Panc1 (cell line): ENCODE measurements at regions not wholly inside any gene's neighbourhood (a gene's known extent, or its start where the extent isn't known, plus 50 kb on each side); places are given as distances from the start of the nearest gene placed in this dataset.

ENCODE experiments used
- ATAC-seq: fragments of 200-7000 bp; cut with Tn5 transposase; 2 replicates; pipeline ENCODE4 v1.9.1; 2020; ENCODE audit warnings: mild to moderate bottlenecking, moderate library complexity
- BruUV-seq: library from RNA; stranded (reverse); fragments of 400-500 nt; replicated peaks from 2 replicates; lab custom pipeline; 2021; lab: Mats Ljungman, UMichigan
- CTCF ChIA-PET: fragments of 300-600 bp; sonication (Branson Sonifier 250); formaldehyde crosslinking; loops from one replicate; lab custom pipeline; 2022; ENCODE audit warnings: antibody characterized with exemption; lab: Charles Lee
- POLR2A ChIA-PET: fragments of 300-600 bp; sonication (Branson Sonifier 250); formaldehyde crosslinking; loops from one replicate; lab custom pipeline; 2022; ENCODE audit warnings: antibody characterized with exemption; lab: Charles Lee
- DNase-seq: peaks from one replicate; pipeline ENCODE4 v3.0.0-alpha.2; 2010; ENCODE audit warnings: low read depth, low spot score
- H3K27ac ChIP-seq: 2 replicates; pipeline ENCODE4 v1.5.1; 2011; ENCODE audit warnings: mild to moderate bottlenecking, low read length, inconsistent platforms
- H3K27me3 ChIP-seq: fragments of 200-500 bp; sonication (Bioruptor generic); 2 replicates; pipeline ENCODE4 v1.6.0; 2014; ENCODE audit warnings: low read length, inconsistent platforms; ENCODE audit not compliant: control insufficient read depth, insufficient read depth
- H3K36me3 ChIP-seq: fragments of 200-500 bp; sonication (Bioruptor generic); 2 replicates; pipeline ENCODE4 v1.5.1; 2014; ENCODE audit warnings: inconsistent platforms, mild to moderate bottlenecking, low read length, moderate library complexity; ENCODE audit not compliant: control insufficient read depth, insufficient read depth
- H3K4me1 ChIP-seq: 2 replicates; pipeline ENCODE4 v1.5.1; 2011; ENCODE audit warnings: inconsistent platforms, mild to moderate bottlenecking, low read length, moderate library complexity; ENCODE audit not compliant: control insufficient read depth, insufficient read depth
- H3K4me3 ChIP-seq, 2 experiments: 2 replicates each; pipeline ENCODE4 v1.5.1; 2011 to 2012; ENCODE audit warnings: low read depth in 2 of 2, low read length in 2 of 2, mild to moderate bottlenecking in 2 of 2, inconsistent platforms in 1 of 2, moderate library complexity in 1 of 2
- H3K9me3 ChIP-seq: fragments of 200-500 bp; sonication (Bioruptor generic); 2 replicates; pipeline ENCODE4 v1.5.1; 2014; ENCODE audit warnings: low read depth, mild to moderate bottlenecking, inconsistent platforms, low read length, moderate library complexity; ENCODE audit not compliant: control insufficient read depth, insufficient read depth
- CTCF ChIP-seq: fragments of 450-650 bp; IDR thresholded peaks from 2 replicates; pipeline ENCODE4 v1.5.1; 2017; ENCODE audit warnings: mild to moderate bottlenecking
- POLR2AphosphoS5 ChIP-seq: IDR thresholded peaks from 2 replicates; pipeline ENCODE4 v1.6.1; 2012; ENCODE audit warnings: mild to moderate bottlenecking, low read depth, low read length, moderate library complexity
- SIN3A ChIP-seq: IDR thresholded peaks from 2 replicates; pipeline ENCODE4 v1.6.1; 2012; ENCODE audit warnings: low read depth, mild to moderate bottlenecking, low read length, moderate library complexity, borderline replicate concordance; ENCODE audit not compliant: insufficient read depth
- TCF7L2 ChIP-seq: IDR thresholded peaks from 2 replicates; pipeline ENCODE4 v1.6.1; 2011; ENCODE audit warnings: mild to moderate bottlenecking, low read depth, low read length, inconsistent platforms
- in situ Hi-C: cut with HindIII; loops from 2 replicates; pipeline ENCODE4 v1.10.0; 2016; ENCODE audit warnings: low sequenced_read_pairs, low pct_unique_long_range_greater_than_20kb
- intact Hi-C: fragments of 100-400 bp; cut with micrococcal nuclease; formaldehyde crosslinking; loops from one replicate; pipeline ENCODE4 v1.10.0; 2022; ENCODE audit not compliant: unreplicated experiment
- TF ChIP-seq, protein P1 (sequence below), 2 experiments: IDR thresholded peaks; 2 replicates each; pipeline ENCODE4 v1.6.1; 2011 to 2012; ENCODE audit warnings: low read depth in 2 of 2, control low read depth in 1 of 2, low read length in 1 of 2, mild to moderate bottlenecking in 1 of 2, moderate library complexity in 1 of 2; ENCODE audit not compliant: insufficient read depth in 1 of 2

DNA sequence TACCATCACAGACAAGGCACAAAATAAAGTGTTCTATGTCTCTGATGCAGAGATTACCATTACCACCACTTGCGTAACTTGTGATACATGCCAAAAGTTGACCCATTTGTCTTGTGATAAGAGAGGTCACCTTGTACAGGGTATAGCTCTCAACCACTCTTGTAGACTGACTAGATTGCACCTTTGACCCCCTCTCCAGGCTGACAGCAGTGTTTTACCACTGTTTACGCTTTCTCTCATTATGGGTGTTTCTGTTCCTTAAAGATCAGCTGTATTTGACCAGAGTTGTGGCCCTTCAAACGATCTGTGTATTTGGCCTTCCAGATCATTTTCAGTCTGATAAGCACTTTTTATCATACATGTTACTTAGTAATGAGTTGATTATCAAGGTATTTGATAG is 215.7 kb upstream of the HNMT start:
- Histone ChIP-seq H3K4me3 (no peak overlapping the region), H3K36me3 (no peaks in the 10 kb centered on the region; the same call in 1 of the 2 replicates), H3K27ac (no peak overlapping the region), H3K27me3 (no peaks in the 10 kb centered on the region), H3K4me1 (no peaks in the 10 kb centered on the region), H3K9me3 (no peaks in the 10 kb centered on the region)
- ATAC-seq (no peak), DNase-seq (no peak)
- intact Hi-C loops = no loop called here
- ChIA-PET POLR2A (no interaction called here), CTCF (no interaction called here)
- TF ChIP-seq POLR2AphosphoS5 (no peak), TCF7L2 (no peak)
- in situ Hi-C loops = no loop called here
- BruUV-seq = no TSS peak

- Histone ChIP-seq H3K36me3 (no peaks in the 10 kb centered on the region), H3K27ac (no peak overlapping the region), H3K4me3 (no peak overlapping the region), H3K9me3 (no peaks in the 10 kb centered on the region), H3K27me3 (no peaks in the 10 kb centered on the region), H3K4me1 (no peaks in the 10 kb centered on the region)
- CTCF ChIA-PET = no interaction called here
- POLR2A ChIA-PET = no interaction called here
- intact Hi-C loops (no loop called here), in situ Hi-C loops (no loop called here)
- BruUV-seq = no TSS peak
- TF ChIP-seq, protein P1, sequence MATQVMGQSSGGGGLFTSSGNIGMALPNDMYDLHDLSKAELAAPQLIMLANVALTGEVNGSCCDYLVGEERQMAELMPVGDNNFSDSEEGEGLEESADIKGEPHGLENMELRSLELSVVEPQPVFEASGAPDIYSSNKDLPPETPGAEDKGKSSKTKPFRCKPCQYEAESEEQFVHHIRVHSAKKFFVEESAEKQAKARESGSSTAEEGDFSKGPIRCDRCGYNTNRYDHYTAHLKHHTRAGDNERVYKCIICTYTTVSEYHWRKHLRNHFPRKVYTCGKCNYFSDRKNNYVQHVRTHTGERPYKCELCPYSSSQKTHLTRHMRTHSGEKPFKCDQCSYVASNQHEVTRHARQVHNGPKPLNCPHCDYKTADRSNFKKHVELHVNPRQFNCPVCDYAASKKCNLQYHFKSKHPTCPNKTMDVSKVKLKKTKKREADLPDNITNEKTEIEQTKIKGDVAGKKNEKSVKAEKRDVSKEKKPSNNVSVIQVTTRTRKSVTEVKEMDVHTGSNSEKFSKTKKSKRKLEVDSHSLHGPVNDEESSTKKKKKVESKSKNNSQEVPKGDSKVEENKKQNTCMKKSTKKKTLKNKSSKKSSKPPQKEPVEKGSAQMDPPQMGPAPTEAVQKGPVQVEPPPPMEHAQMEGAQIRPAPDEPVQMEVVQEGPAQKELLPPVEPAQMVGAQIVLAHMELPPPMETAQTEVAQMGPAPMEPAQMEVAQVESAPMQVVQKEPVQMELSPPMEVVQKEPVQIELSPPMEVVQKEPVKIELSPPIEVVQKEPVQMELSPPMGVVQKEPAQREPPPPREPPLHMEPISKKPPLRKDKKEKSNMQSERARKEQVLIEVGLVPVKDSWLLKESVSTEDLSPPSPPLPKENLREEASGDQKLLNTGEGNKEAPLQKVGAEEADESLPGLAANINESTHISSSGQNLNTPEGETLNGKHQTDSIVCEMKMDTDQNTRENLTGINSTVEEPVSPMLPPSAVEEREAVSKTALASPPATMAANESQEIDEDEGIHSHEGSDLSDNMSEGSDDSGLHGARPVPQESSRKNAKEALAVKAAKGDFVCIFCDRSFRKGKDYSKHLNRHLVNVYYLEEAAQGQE (IDR thresholded peaks at IDR 0.05; ENCODE audit: insufficient read depth in 1 of 2, low read depth in 2 of 2, low read length in 1 of 2) = no peak
- TF ChIP-seq POLR2AphosphoS5 (no peak), SIN3A (no peak), CTCF (no peak), TCF7L2 (no peak)
- ATAC-seq (no peak), DNase-seq (no peak)
Observed at GRCh38 chr2:137764646-137765045, 199.6 kb upstream of the HNMT start.

GRCh38 chr2:137769406-137769805 is 194.9 kb upstream of the HNMT start:
- no peaks in the 10 kb centered on the region for H3K9me3 ChIP-seq
- intact Hi-C loops (no loop called here), in situ Hi-C loops (no loop called here)
- H3K27ac ChIP-seq = no peak overlapping the region
- POLR2A ChIA-PET = no interaction called here
- ATAC-seq (no peak), DNase-seq (no peak)
- H3K27me3 ChIP-seq = no peaks in the 10 kb centered on the region
- H3K4me3 ChIP-seq = no peak overlapping the region
- no peaks in the 10 kb centered on the region for H3K36me3 ChIP-seq
- H3K4me1 ChIP-seq = no peaks in the 10 kb centered on the region
- BruUV-seq = no TSS peak
- CTCF ChIA-PET = no interaction called here
- TF ChIP-seq SIN3A (no peak), POLR2AphosphoS5 (no peak), CTCF (no peak)
